Hypothalamus (tissue), 51 donors: ENCODE measurements at regions not wholly inside any gene's neighbourhood (a gene's known extent, or its start where the extent isn't known, plus 50 kb on each side); places are given as distances from the start of the nearest gene placed in this dataset.

ENCODE experiments used
- DNase-seq, 51 donors: peaks; one replicate each; lab custom pipeline; 2025; lab: John Stamatoyannopoulos, UW

- no peak for DNase-seq
These were observed 425.8 kb upstream of the AUTS2 start for GRCh38 chr7:69172357-69173077.

GRCh38 chr7:69173341-69173740 lies 424.9 kb upstream of the AUTS2 start:
- no peak for DNase-seq

GRCh38 chr7:69173846-69174245 lies 424.4 kb upstream of the AUTS2 start:
- DNase-seq = no peak

- DNase-seq = no peak
These were observed 421.4 kb upstream of the AUTS2 start for GRCh38 chr7:69176841-69177240.

GRCh38 chr7:69177461-69177861 lies 420.8 kb upstream of the AUTS2 start:
- DNase-seq = no peak

GRCh38 chr7:69177941-69178494 lies 420.3 kb upstream of the AUTS2 start:
- DNase-seq = no peak

GRCh38 chr7:69180662-69181061 lies 417.6 kb upstream of the AUTS2 start:
- no peak for DNase-seq

GRCh38 chr7:69182596-69183467 lies 415.4 kb upstream of the AUTS2 start:
- no peak for DNase-seq

- DNase-seq = no peak
These were observed 413.9 kb upstream of the AUTS2 start for GRCh38 chr7:69184339-69184738.

- no peak for DNase-seq
These were observed 413.1 kb upstream of the AUTS2 start for GRCh38 chr7:69185170-69185569.

- no peak for DNase-seq
These were observed 411.3 kb upstream of the AUTS2 start for GRCh38 chr7:69186974-69187373.

- no peak for DNase-seq
These were observed 410.4 kb upstream of the AUTS2 start for GRCh38 chr7:69187824-69188333.

- no peak for DNase-seq
These were observed 408.9 kb upstream of the AUTS2 start for GRCh38 chr7:69189406-69189805.

- no peak for DNase-seq
These were observed 408.2 kb upstream of the AUTS2 start for GRCh38 chr7:69190025-69190424.

- DNase-seq = no peak
These were observed 407.5 kb upstream of the AUTS2 start for GRCh38 chr7:69190763-69191162.

- no peak for DNase-seq
These were observed 406.1 kb upstream of the AUTS2 start for GRCh38 chr7:69192134-69192533.

GRCh38 chr7:69193061-69193460 lies 405.2 kb upstream of the AUTS2 start:
- no peak for DNase-seq

- no peak for DNase-seq
These were observed 401.7 kb upstream of the AUTS2 start for GRCh38 chr7:69196593-69196992.

- no peak for DNase-seq
These were observed 400.0 kb upstream of the AUTS2 start for GRCh38 chr7:69198250-69198649.

GRCh38 chr7:69199041-69199440 lies 399.2 kb upstream of the AUTS2 start:
- DNase-seq = no peak

- DNase-seq = no peak
These were observed 398.6 kb upstream of the AUTS2 start for GRCh38 chr7:69199661-69200060.

GRCh38 chr7:69203871-69204270 lies 394.4 kb upstream of the AUTS2 start:
- no peak for DNase-seq
